Common myeloid progenitor, CD34-positive (primary cell): ENCODE measurements at regions not wholly inside any gene's neighbourhood (a gene's known extent, or its start where the extent isn't known, plus 50 kb on each side); places are given as distances from the start of the nearest gene placed in this dataset.

Experiments
- CTCF ChIA-PET: fragments of 350-600 bp; sonication (Branson Sonifier 250); formaldehyde crosslinking; loops from one replicate; lab custom pipeline; 2021; ENCODE audit warnings: antibody characterized with exemption; lab: Charles Lee
- POLR2A ChIA-PET: fragments of 350-600 bp; sonication (Branson Sonifier 250); formaldehyde crosslinking; loops from one replicate; lab custom pipeline; 2021; ENCODE audit warnings: antibody characterized with exemption; lab: Charles Lee
- DNase-seq, 3 donors: peaks; one replicate each; pipeline versions ENCODE4 v3.0.0 to v3.0.0-alpha.2; 2013
- H3K27ac ChIP-seq, 2 experiments: 1 replicate in 1 of 2; 2 replicates in 1 of 2; pipeline ENCODE4 v1.7.0; 2013; ENCODE audit warnings: inconsistent platforms in 2 of 2, low read length in 2 of 2, mild to moderate bottlenecking in 2 of 2, low read depth in 1 of 2, moderate library complexity in 1 of 2; ENCODE audit not compliant: severe bottlenecking in 2 of 2, insufficient read depth in 1 of 2, poor library complexity in 1 of 2
- H3K27me3 ChIP-seq, 5 experiments: replicated peaks in 2 of 5; 1 replicate in 3 of 5; 2 replicates in 2 of 5; pipeline versions ENCODE4 v1.6.1 to v1.7.0; 2013; ENCODE audit warnings: low read length in 4 of 5, mild to moderate bottlenecking in 2 of 5, moderate library complexity in 2 of 5, inconsistent platforms in 1 of 5; ENCODE audit not compliant: insufficient read depth in 5 of 5, control insufficient read depth in 4 of 5
- H3K36me3 ChIP-seq, 4 experiments: 1 replicate in 2 of 4; 2 replicates in 2 of 4; pipeline versions ENCODE4 v1.6.1 to v1.7.0; 2013; ENCODE audit warnings: low read length in 3 of 4, control low read depth in 1 of 4, mild to moderate bottlenecking in 1 of 4; ENCODE audit not compliant: control insufficient read depth in 4 of 4, insufficient read depth in 4 of 4
- H3K4me1 ChIP-seq, 4 experiments: 1 replicate in 3 of 4; 2 replicates in 1 of 4; pipeline versions ENCODE4 v1.6.1 to v1.7.1; 2013; ENCODE audit warnings: low read length in 3 of 4, mild to moderate bottlenecking in 3 of 4, control low read depth in 1 of 4, inconsistent platforms in 1 of 4, moderate library complexity in 1 of 4; ENCODE audit not compliant: control insufficient read depth in 4 of 4, insufficient read depth in 4 of 4; ENCODE audit errors: control extremely low read depth in 1 of 4
- H3K4me3 ChIP-seq, 7 experiments: 1 replicate in 4 of 7; 2 replicates in 3 of 7; pipeline versions ENCODE4 v1.5.1 to v1.7.0; 2013; ENCODE audit warnings: mild to moderate bottlenecking in 7 of 7, low read length in 6 of 7, moderate library complexity in 6 of 7, inconsistent platforms in 2 of 7, low read depth in 2 of 7, control low read depth in 1 of 7; ENCODE audit not compliant: insufficient read depth in 4 of 7, control insufficient read depth in 1 of 7; ENCODE audit errors: extremely low read depth in 1 of 7
- H3K9me3 ChIP-seq, 5 experiments: 1 replicate in 4 of 5; 2 replicates in 1 of 5; pipeline versions ENCODE4 v1.6.1 to v1.7.1; 2013; ENCODE audit warnings: low read length in 4 of 5, mild to moderate bottlenecking in 2 of 5, inconsistent platforms in 1 of 5, low read depth in 1 of 5, moderate library complexity in 1 of 5; ENCODE audit not compliant: control insufficient read depth in 4 of 5, insufficient read depth in 2 of 5; ENCODE audit errors: control extremely low read depth in 1 of 5
- WGBS: methylation state at CpG from one replicate; pipeline ENCODE4 v1.1.5; 2013; ENCODE audit not compliant: insufficient coverage; 5-methylcytosine and 5-hydroxymethylcytosine counted together

- POLR2A ChIA-PET: no interaction called here
- no peak for DNase-seq
Measured at GRCh38 chr5:20528471-20528870, 540.5 kb upstream of the CDH18 start.

GRCh38 chr5:20524991-20525529 is 537.1 kb upstream of the CDH18 start:
- no peak for DNase-seq
- peaks cover 0 to 8% (median 0%) of the 10 kb centered on the region in 5 experiments for H3K9me3 ChIP-seq
- H3K27me3 ChIP-seq: no peaks in the 10 kb centered on the region
- H3K36me3 ChIP-seq: no peaks in the 10 kb centered on the region
- CTCF ChIA-PET: interaction anchor here (1.1 kb wide), 1 partner anchor 9 kb away, joined by 3 read pairs; no protein-coding TSS in a partner anchor
- 95% methylated on average over 4 of the region's 5 CpGs for WGBS
- H3K4me1 ChIP-seq: no peaks in the 10 kb centered on the region
- no peak overlapping the region for H3K27ac ChIP-seq
- no peak overlapping the region for H3K4me3 ChIP-seq
- POLR2A ChIA-PET: no interaction called here

More at GRCh38 chr5:20528471-20528870, 540.5 kb upstream of the CDH18 start:
- Histone ChIP-seq H3K27me3 (no peaks in the 10 kb centered on the region), H3K4me1 (no peaks in the 10 kb centered on the region), H3K9me3 (peaks cover 0 to 12% (median 0%) of the 10 kb centered on the region in 5 experiments), H3K36me3 (no peaks in the 10 kb centered on the region), H3K4me3 (no peak overlapping the region), H3K27ac (no peak overlapping the region)
- CTCF ChIA-PET: interaction anchor here (1.4 kb wide), 1 partner anchor 9 kb away, joined by 5 read pairs; no protein-coding TSS in a partner anchor
- 100% methylated on average over 1 of the region's 1 CpG for WGBS

- Histone ChIP-seq H3K27ac (no peak overlapping the region), H3K4me1 (no peaks in the 10 kb centered on the region), H3K9me3 (peaks cover 0 to 8% (median 0%) of the 10 kb centered on the region in 5 experiments), H3K36me3 (no peaks in the 10 kb centered on the region), H3K27me3 (no peaks in the 10 kb centered on the region), H3K4me3 (no peak overlapping the region)
- CTCF ChIA-PET: no interaction called here
- DNase-seq: no peak
- POLR2A ChIA-PET: no interaction called here
- WGBS: no CpG with 5 or more reads among the region's 3 CpGs
Measured at GRCh38 chr5:20522905-20523482, 535.0 kb upstream of the CDH18 start.

GRCh38 chr5:20515606-20516005 is 527.6 kb upstream of the CDH18 start:
- Histone ChIP-seq H3K9me3 (no peaks in the 10 kb centered on the region), H3K4me1 (no peaks in the 10 kb centered on the region), H3K36me3 (no peaks in the 10 kb centered on the region), H3K27me3 (no peaks in the 10 kb centered on the region), H3K27ac (no peak overlapping the region), H3K4me3 (no peak overlapping the region)
- ChIA-PET CTCF (no interaction called here), POLR2A (no interaction called here)
- DNase-seq: no peak
- no CpG with 5 or more reads among the region's 4 CpGs for WGBS

GRCh38 chr5:20514145-20514544 is 526.1 kb upstream of the CDH18 start:
- no peaks in the 10 kb centered on the region for H3K4me1 ChIP-seq
- WGBS: 90% methylated on average over 3 of the region's 4 CpGs
- no peaks in the 10 kb centered on the region for H3K9me3 ChIP-seq
- POLR2A ChIA-PET: no interaction called here
- H3K4me3 ChIP-seq: no peak overlapping the region
- H3K36me3 ChIP-seq: no peaks in the 10 kb centered on the region
- no peaks in the 10 kb centered on the region for H3K27me3 ChIP-seq
- no peak for DNase-seq
- CTCF ChIA-PET: no interaction called here
- no peak overlapping the region for H3K27ac ChIP-seq

- DNase-seq: no peak
- Histone ChIP-seq H3K4me3 (no peak overlapping the region), H3K27ac (no peak overlapping the region), H3K9me3 (no peaks in the 10 kb centered on the region), H3K27me3 (no peaks in the 10 kb centered on the region), H3K36me3 (no peaks in the 10 kb centered on the region), H3K4me1 (no peaks in the 10 kb centered on the region)
- ChIA-PET POLR2A (no interaction called here), CTCF (no interaction called here)
- WGBS: 100% methylated on average over 2 of the region's 2 CpGs
Measured at GRCh38 chr5:20500546-20500945, 512.5 kb upstream of the CDH18 start.

GRCh38 chr5:20498926-20499325 is 510.9 kb upstream of the CDH18 start:
- POLR2A ChIA-PET: no interaction called here
- no peak for DNase-seq
- Histone ChIP-seq H3K36me3 (no peaks in the 10 kb centered on the region), H3K27ac (no peak overlapping the region), H3K27me3 (no peaks in the 10 kb centered on the region), H3K9me3 (no peaks in the 10 kb centered on the region), H3K4me3 (no peak overlapping the region), H3K4me1 (no peaks in the 10 kb centered on the region)
- CTCF ChIA-PET: no interaction called here
- 100% methylated on average over 1 of the region's 3 CpGs for WGBS
